ENCODE measurements at regions not wholly inside any gene's neighbourhood (a gene's known extent, or its start where the extent isn't known, plus 50 kb on each side); places are given as distances from the start of the nearest gene placed in this dataset.

GRCh38 chr6:15073883-15074465 is 171.9 kb upstream of the JARID2 start:
- CTCF ChIA-PET, result no interaction called here
- Histone ChIP-seq H3K4me2 (ENCODE audit: control insufficient read depth, insufficient read depth) (no peak overlapping the region), H2AFZ (ENCODE audit: control insufficient read depth, low read depth, low read length) (no peak overlapping the region), H4K20me1 (ENCODE audit: control insufficient read depth, insufficient read depth) (no peaks in the 10 kb centered on the region), H3K9ac (ENCODE audit: control insufficient read depth, insufficient read depth, low read length) (no peak overlapping the region), H3K9me3 (replicated peaks; ENCODE audit: control insufficient read depth, insufficient read depth, low read length) (no peaks in the 10 kb centered on the region), H3K27me3 (replicated peaks in 1 of 2; ENCODE audit: control insufficient read depth in 2 of 2, insufficient read depth in 2 of 2, low read length in 1 of 2) (no peaks in the 10 kb centered on the region), H3K4me3 (no peak overlapping the region), H3K27ac (ENCODE audit: control insufficient read depth, insufficient read depth) (no peak overlapping the region), H3K4me1 (ENCODE audit: control insufficient read depth, insufficient read depth, low read length) (no peaks in the 10 kb centered on the region), H3K36me3 (ENCODE audit: control insufficient read depth in 2 of 2, insufficient read depth in 2 of 2, low read length in 1 of 2) (no peaks in the 10 kb centered on the region), H3K79me2 (ENCODE audit: control insufficient read depth, insufficient read depth, low read length) (no peaks in the 10 kb centered on the region)
- WGBS (ENCODE audit: insufficient coverage, insufficient replicate concordance, low lambda C conversion rate, missing lambda C conversion rate), result 86% methylated on average over 14 of the region's 14 CpGs
- in situ Hi-C loops (cut with MboI), result no loop called here
- BruUV-seq (replicated peaks), result no TSS peak
- no peak for TF ChIP-seq SUPT20H (IDR thresholded peaks at IDR 0.05; ENCODE audit: borderline replicate concordance, control insufficient read depth, low read depth, low read length)
- TF ChIP-seq NFYA (IDR thresholded peaks at IDR 0.05; ENCODE audit: borderline replicate concordance, low read depth, low read length), result no peak
- no peak for TF ChIP-seq ZBED1 (IDR thresholded peaks at IDR 0.05; ENCODE audit: borderline replicate concordance)
- DNase-seq (ENCODE audit: low read depth, low spot score), result no peak
- intact Hi-C loops (cut with micrococcal nuclease; ENCODE audit: unreplicated experiment), result no loop called here
- FAIRE-seq, result no peak
- ATAC-seq, result no peak
- RAD21 ChIA-PET (ENCODE audit: unreplicated experiment), result interaction anchor here (0.7 kb wide), 1 partner anchor 13 kb away, joined by 3 read pairs; no protein-coding TSS in a partner anchor
- POLR2A ChIA-PET, result interaction anchor here (0.5 kb wide), 1 partner anchor 162 kb away, joined by 3 read pairs; no protein-coding TSS in a partner anchor
- SMC1A ChIA-PET (ENCODE audit: uncharacterized antibody, unreplicated experiment), result interaction anchor here (1.0 to 1.2 kb wide), 2 partner anchors 24 to 26 kb away, joined by 3 read pairs; no protein-coding TSS in a partner anchor

- WGBS (ENCODE audit: insufficient coverage, insufficient replicate concordance, low lambda C conversion rate, missing lambda C conversion rate), result 80% methylated on average over 10 of the region's 10 CpGs
- Histone ChIP-seq H4K20me1 (ENCODE audit: control insufficient read depth, insufficient read depth) (no peaks in the 10 kb centered on the region), H3K4me1 (ENCODE audit: control insufficient read depth, insufficient read depth, low read length) (no peaks in the 10 kb centered on the region), H3K4me2 (ENCODE audit: control insufficient read depth, insufficient read depth) (no peak overlapping the region), H3K27me3 (replicated peaks in 1 of 2; ENCODE audit: control insufficient read depth in 2 of 2, insufficient read depth in 2 of 2, low read length in 1 of 2) (no peaks in the 10 kb centered on the region), H3K79me2 (ENCODE audit: control insufficient read depth, insufficient read depth, low read length) (no peaks in the 10 kb centered on the region), H3K36me3 (ENCODE audit: control insufficient read depth in 2 of 2, insufficient read depth in 2 of 2, low read length in 1 of 2) (no peaks in the 10 kb centered on the region), H3K4me3 (no peak overlapping the region), H3K27ac (ENCODE audit: control insufficient read depth, insufficient read depth) (no peak overlapping the region), H2AFZ (ENCODE audit: control insufficient read depth, low read depth, low read length) (no peak overlapping the region), H3K9ac (ENCODE audit: control insufficient read depth, insufficient read depth, low read length) (no peak overlapping the region), H3K9me3 (replicated peaks; ENCODE audit: control insufficient read depth, insufficient read depth, low read length) (no peaks in the 10 kb centered on the region)
- ChIA-PET SMC1A (ENCODE audit: uncharacterized antibody, unreplicated experiment) (interaction anchor here (1.2 kb wide), 1 partner anchor 25 kb away, joined by 3 read pairs; no protein-coding TSS in a partner anchor), RAD21 (ENCODE audit: unreplicated experiment) (no interaction called here), CTCF (no interaction called here), POLR2A (interaction anchor here (0.5 kb wide), 1 partner anchor 161 kb away, joined by 3 read pairs; no protein-coding TSS in a partner anchor)
- in situ Hi-C loops (cut with MboI) (no loop called here), intact Hi-C loops (cut with micrococcal nuclease; ENCODE audit: unreplicated experiment) (no loop called here)
- ATAC-seq (no peak), FAIRE-seq (no peak), DNase-seq (ENCODE audit: low read depth, low spot score) (no peak)
- BruUV-seq (replicated peaks), result no TSS peak
- TF ChIP-seq SUPT20H (IDR thresholded peaks at IDR 0.05; ENCODE audit: borderline replicate concordance, control insufficient read depth, low read depth, low read length) (no peak), E2F4 (IDR thresholded peaks at IDR 0.05; ENCODE audit: low read depth, low read length) (no peak), NBN (IDR thresholded peaks at IDR 0.05) (no peak), JUNB (IDR thresholded peaks at IDR 0.05) (no peak), IKZF2 (IDR thresholded peaks at IDR 0.05) (no peak), KDM1A (IDR thresholded peaks at IDR 0.05; ENCODE audit: borderline replicate concordance) (no peak), MYC (IDR thresholded peaks at IDR 0.05; ENCODE audit: insufficient read depth, insufficient read length, insufficient replicate concordance, low read length, severe bottlenecking) (no peak), ASH2L (IDR thresholded peaks at IDR 0.05; ENCODE audit: borderline replicate concordance, low read depth) (no peak)
These were observed 171.1 kb upstream of the JARID2 start for GRCh38 chr6:15074806-15075205.

Measured in GM12878 (cell line).